Progenitor cell of endocrine pancreas (in vitro differentiated cells): ENCODE measurements at regions not wholly inside any gene's neighbourhood (a gene's known extent, or its start where the extent isn't known, plus 50 kb on each side); places are given as distances from the start of the nearest gene placed in this dataset.

Experiments used
- DNase-seq: peaks from one replicate; pipeline ENCODE4 v3.0.0; 2021; ENCODE audit warnings: low spot score; ENCODE audit not compliant: unreplicated experiment
- H3K27ac Mint-ChIP-seq: 2 replicates; pipeline ENCODE4 v1.8.0; 2021; ENCODE audit warnings: mild to moderate bottlenecking, moderate library complexity, mixed read lengths
- H3K27me3 Mint-ChIP-seq: 2 replicates; pipeline ENCODE4 v1.8.0; 2021; ENCODE audit warnings: mixed read lengths
- H3K36me3 Mint-ChIP-seq: 2 replicates; pipeline ENCODE4 v1.8.0; 2022; ENCODE audit warnings: mixed read lengths; ENCODE audit not compliant: insufficient read depth
- H3K4me1 Mint-ChIP-seq: 2 replicates; pipeline ENCODE4 v1.8.0; 2021; ENCODE audit warnings: low read depth, mixed read lengths
- H3K4me3 Mint-ChIP-seq: 2 replicates; pipeline ENCODE4 v1.8.0; 2021; ENCODE audit warnings: low read depth, mild to moderate bottlenecking, moderate library complexity, mixed read lengths
- H3K9me3 Mint-ChIP-seq: 2 replicates; pipeline ENCODE4 v1.8.0; 2021; ENCODE audit warnings: low read depth, mixed read lengths
- TF ChIP-seq, protein P1 (sequence below): fragments of 200-600 bp; sonication (generic); IDR thresholded peaks from one replicate; pipeline ENCODE4 v1.5.0; 2021; ENCODE audit warnings: antibody characterized with exemption, mild to moderate bottlenecking; ENCODE audit not compliant: unreplicated experiment

- TF ChIP-seq, protein P1, sequence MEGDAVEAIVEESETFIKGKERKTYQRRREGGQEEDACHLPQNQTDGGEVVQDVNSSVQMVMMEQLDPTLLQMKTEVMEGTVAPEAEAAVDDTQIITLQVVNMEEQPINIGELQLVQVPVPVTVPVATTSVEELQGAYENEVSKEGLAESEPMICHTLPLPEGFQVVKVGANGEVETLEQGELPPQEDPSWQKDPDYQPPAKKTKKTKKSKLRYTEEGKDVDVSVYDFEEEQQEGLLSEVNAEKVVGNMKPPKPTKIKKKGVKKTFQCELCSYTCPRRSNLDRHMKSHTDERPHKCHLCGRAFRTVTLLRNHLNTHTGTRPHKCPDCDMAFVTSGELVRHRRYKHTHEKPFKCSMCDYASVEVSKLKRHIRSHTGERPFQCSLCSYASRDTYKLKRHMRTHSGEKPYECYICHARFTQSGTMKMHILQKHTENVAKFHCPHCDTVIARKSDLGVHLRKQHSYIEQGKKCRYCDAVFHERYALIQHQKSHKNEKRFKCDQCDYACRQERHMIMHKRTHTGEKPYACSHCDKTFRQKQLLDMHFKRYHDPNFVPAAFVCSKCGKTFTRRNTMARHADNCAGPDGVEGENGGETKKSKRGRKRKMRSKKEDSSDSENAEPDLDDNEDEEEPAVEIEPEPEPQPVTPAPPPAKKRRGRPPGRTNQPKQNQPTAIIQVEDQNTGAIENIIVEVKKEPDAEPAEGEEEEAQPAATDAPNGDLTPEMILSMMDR: no peak
- Mint-ChIP-seq H3K27ac (no peak overlapping the region), H3K4me1 (peaks cover 12% of the 10 kb centered on the region), H3K4me3 (no peak overlapping the region), H3K36me3 (no peaks in the 10 kb centered on the region), H3K27me3 (no peaks in the 10 kb centered on the region), H3K9me3 (peaks cover 13% of the 10 kb centered on the region)
- no peak for DNase-seq
Observed at GRCh38 chr4:167555338-167556022, 321.2 kb upstream of the SPOCK3 start.

- DNase-seq: no peak
- no peak overlapping the region for H3K27ac Mint-ChIP-seq
- H3K27me3 Mint-ChIP-seq: no peaks in the 10 kb centered on the region
- no peak overlapping the region for H3K4me3 Mint-ChIP-seq
- H3K9me3 Mint-ChIP-seq: peaks cover 26% of the 10 kb centered on the region
- no peaks in the 10 kb centered on the region for H3K36me3 Mint-ChIP-seq
- TF ChIP-seq, protein P1: no peak
- no peaks in the 10 kb centered on the region for H3K4me1 Mint-ChIP-seq
Observed at GRCh38 chr4:167578906-167579305, 344.6 kb upstream of the SPOCK3 start.

GRCh38 chr4:167581449-167581965, 347.2 kb upstream of the SPOCK3 start:
- Mint-ChIP-seq H3K36me3 (no peaks in the 10 kb centered on the region), H3K9me3 (peaks cover 22% of the 10 kb centered on the region), H3K4me3 (no peak overlapping the region), H3K27me3 (no peaks in the 10 kb centered on the region), H3K27ac (no peak overlapping the region), H3K4me1 (no peaks in the 10 kb centered on the region)
- no peak for DNase-seq
- TF ChIP-seq, protein P1: no peak

- TF ChIP-seq, protein P1: no peak
- H3K27me3 Mint-ChIP-seq: no peaks in the 10 kb centered on the region
- H3K9me3 Mint-ChIP-seq: peaks cover 11% of the 10 kb centered on the region
- no peak overlapping the region for H3K27ac Mint-ChIP-seq
- H3K4me1 Mint-ChIP-seq: no peaks in the 10 kb centered on the region
- H3K36me3 Mint-ChIP-seq: no peaks in the 10 kb centered on the region
- H3K4me3 Mint-ChIP-seq: no peak overlapping the region
- no peak for DNase-seq
Observed at GRCh38 chr4:167587361-167587760, 353.1 kb upstream of the SPOCK3 start.

GRCh38 chr4:167595898-167596297, 361.6 kb upstream of the SPOCK3 start:
- Mint-ChIP-seq H3K27ac (no peak overlapping the region), H3K4me3 (no peak overlapping the region), H3K36me3 (no peaks in the 10 kb centered on the region), H3K4me1 (no peaks in the 10 kb centered on the region), H3K27me3 (no peaks in the 10 kb centered on the region), H3K9me3 (peaks cover 3% of the 10 kb centered on the region)
- TF ChIP-seq, protein P1: no peak
- DNase-seq: no peak
